K562 (cell line): ENCODE measurements at regions not wholly inside any gene's neighbourhood (a gene's known extent, or its start where the extent isn't known, plus 50 kb on each side); places are given as distances from the start of the nearest gene placed in this dataset.

Source experiments
- ATAC-seq: fragments of 200-7000 bp; cut with Tn5 transposase; 3 replicates; pipeline ENCODE4 v1.9.1; 2020; ENCODE audit warnings: moderate library complexity
- BruUV-seq: library from RNA; stranded (reverse); fragments of 400-500 nt; replicated peaks from 2 replicates; lab custom pipeline; 2021; lab: Mats Ljungman, UMichigan
- CTCF ChIA-PET: fragments of 300-600 bp; formaldehyde crosslinking; extraction: SDS; loops from one replicate; lab custom pipeline; 2021; ENCODE audit warnings: low intra/inter-chr PET ratio; lab: Yijun Ruan, JAX
- POLR2A ChIA-PET: fragments of 300-600, 350-650 bp; sonication (Branson Sonifier 250); formaldehyde crosslinking; extraction: SDS; loops from one replicate; lab custom pipeline; 2021; ENCODE audit warnings: antibody characterized with exemption, inconsistent platforms; lab: Yijun Ruan, JAX
- DNase-seq, 4 experiments: peaks; one replicate each; pipeline versions ENCODE4 v3.0.0 to v3.0.0-alpha.2; 2011 to 2018; ENCODE audit warnings: low spot score in 3 of 4, mixed read lengths in 3 of 4; ENCODE audit errors: extremely low read depth in 1 of 4
- FAIRE-seq: peaks from 2 replicates; lab custom pipeline; 2011; peaks lifted over from hg19 to GRCh38; lab: Jason Lieb, UNC
- H2AFZ ChIP-seq: 2 replicates; pipeline ENCODE4 v1.6.0; 2011; ENCODE audit warnings: low read depth, low read length, control low read depth, inconsistent platforms
- H3K27ac ChIP-seq: fragments of 200-600 bp; 3 replicates; pipeline ENCODE4 v1.8.0; 2011; ENCODE audit warnings: low read depth, mild to moderate bottlenecking, control low read depth, inconsistent platforms, low read length, moderate library complexity, mixed read lengths; ENCODE audit errors: extremely low read depth
- H3K27me3 ChIP-seq, 2 experiments: fragments of 300-600 bp in 1 of 2; 2 replicates in 1 of 2; 3 replicates in 1 of 2; pipeline versions ENCODE4 v1.6.0 to v1.8.0; 2011; ENCODE audit warnings: inconsistent platforms in 2 of 2, low read length in 2 of 2, mild to moderate bottlenecking in 1 of 2, mixed read lengths in 1 of 2, moderate library complexity in 1 of 2; ENCODE audit not compliant: control insufficient read depth in 2 of 2, insufficient read depth in 2 of 2
- H3K36me3 ChIP-seq: fragments of 300-600 bp; 3 replicates; pipeline ENCODE4 v1.8.0; 2011; ENCODE audit warnings: mild to moderate bottlenecking, low read length, inconsistent platforms; ENCODE audit not compliant: control insufficient read depth, insufficient read depth
- H3K4me1 ChIP-seq, 2 experiments: fragments of 200-600 bp in 1 of 2; replicated peaks in 1 of 2; 2 replicates in 1 of 2; 3 replicates in 1 of 2; pipeline versions ENCODE4 v1.5.1 to v1.8.0; 2011; ENCODE audit warnings: inconsistent platforms in 2 of 2, low read length in 2 of 2, mild to moderate bottlenecking in 1 of 2, mixed read lengths in 1 of 2, moderate library complexity in 1 of 2; ENCODE audit not compliant: control insufficient read depth in 2 of 2, insufficient read depth in 2 of 2
- H3K4me2 ChIP-seq: 2 replicates; pipeline ENCODE4 v1.6.1; 2011; ENCODE audit warnings: low read length, control low read depth, inconsistent platforms, mixed read lengths; ENCODE audit not compliant: insufficient read depth
- H3K4me3 ChIP-seq: fragments of 200-600 bp; sonication (generic), shearing (Covaris generic); 2 replicates; pipeline ENCODE4 v1.5.1; 2016; ENCODE audit warnings: control low read depth, inconsistent platforms
- H3K79me2 ChIP-seq: fragments of 200-600 bp; 3 replicates; pipeline ENCODE4 v1.8.0; 2011; ENCODE audit warnings: low read length, inconsistent platforms; ENCODE audit not compliant: control insufficient read depth, insufficient read depth
- H3K9ac ChIP-seq, 2 experiments: 2 replicates each; pipeline versions ENCODE4 v1.6.0 to v1.6.1; 2011; ENCODE audit warnings: low read depth in 2 of 2, low read length in 2 of 2, control low read depth in 1 of 2, inconsistent platforms in 1 of 2, mild to moderate bottlenecking in 1 of 2, mixed read lengths in 1 of 2; ENCODE audit not compliant: insufficient read depth in 1 of 2
- H3K9me1 ChIP-seq: one replicate; pipeline ENCODE4 v1.6.0; 2011; ENCODE audit warnings: inconsistent platforms, mild to moderate bottlenecking, low read length, moderate library complexity; ENCODE audit not compliant: control insufficient read depth, insufficient read depth
- H3K9me3 ChIP-seq: replicated peaks from 2 replicates; pipeline ENCODE4 v1.5.1; 2011; ENCODE audit warnings: low read depth, low read length, inconsistent platforms; ENCODE audit not compliant: control insufficient read depth, insufficient read depth
- H4K20me1 ChIP-seq: replicated peaks from 2 replicates; pipeline ENCODE4 v1.6.1; 2011; ENCODE audit warnings: low read length, inconsistent platforms, mixed read lengths; ENCODE audit not compliant: control insufficient read depth, insufficient read depth
- AFF4 ChIP-seq: sonication (generic); formaldehyde crosslinking; IDR thresholded peaks from 2 replicates; pipeline ENCODE4 v1.8.0; 2023; ENCODE audit warnings: mild to moderate bottlenecking, missing genetic modification reagents
- KDM4B ChIP-seq, 2 experiments: fragments of 450-650 bp in 1 of 2; sonication (generic) in 1 of 2; IDR thresholded peaks; 2 replicates each; pipeline ENCODE4 v1.6.1; 2016 to 2017; ENCODE audit warnings: borderline replicate concordance in 2 of 2, antibody characterized with exemption in 1 of 2, low read depth in 1 of 2, mild to moderate bottlenecking in 1 of 2
- KLF16 ChIP-seq: IDR thresholded peaks from 2 replicates; pipeline ENCODE4 v1.6.1; 2016; ENCODE audit warnings: antibody characterized with exemption
- LCOR ChIP-seq: sonication (generic); formaldehyde crosslinking; IDR thresholded peaks from 2 replicates; pipeline ENCODE4 v1.8.0; 2022; ENCODE audit warnings: mild to moderate bottlenecking, missing genetic modification reagents
- SOX6 ChIP-seq: fragments of 450-650 bp; IDR thresholded peaks from 2 replicates; pipeline ENCODE4 v1.6.1; 2014; ENCODE audit warnings: mild to moderate bottlenecking
- ZNF239 ChIP-seq: fragments of 250-450 bp; sonication (Bioruptor Pico); IDR thresholded peaks from 2 replicates; pipeline ENCODE4 v1.4.0; 2020; ENCODE audit warnings: mild to moderate bottlenecking
- ZNF75A ChIP-seq: fragments of 450-650 bp; formaldehyde crosslinking; IDR thresholded peaks from 2 replicates; pipeline ENCODE4 v1.4.0; 2020; ENCODE audit warnings: mild to moderate bottlenecking
- WGBS: fragments of 100-300 bp; shearing (Covaris generic); methylation state at CpG from one replicate; pipeline ENCODE4 v1.1.6; 2016; ENCODE audit warnings: low coverage, mixed read lengths; ENCODE audit not compliant: insufficient coverage; ENCODE audit errors: missing lambda C conversion rate; 5-methylcytosine and 5-hydroxymethylcytosine counted together
- in situ Hi-C: fragments of 300-500 bp; cut with MboI; formaldehyde crosslinking; loops from 4 replicates; pipeline ENCODE4 v1.15.0; 2018; ENCODE audit warnings: inconsistent platforms, mixed read lengths
- intact Hi-C: fragments of 100-400 bp; cut with micrococcal nuclease; formaldehyde crosslinking; loops from 2 replicates; pipeline ENCODE4 v1.14.2; 2022
- TF ChIP-seq, protein P1 (sequence below): IDR thresholded peaks from 2 replicates; pipeline ENCODE4 v1.6.1; 2016; ENCODE audit warnings: missing genetic modification characterization, missing compliant biosample characterization

GRCh38 chr5:158552241-158552640 lies 547.5 kb downstream of the EBF1 start:
- intact Hi-C loops, result no loop called here
- no peak overlapping the region for H3K27ac ChIP-seq
- TF ChIP-seq KLF16 (no peak), ZNF239 (CRISPR knock-in tag) (no peak), ZNF75A (CRISPR knock-in tag) (no peak), KDM4B (IDR thresholded peaks at IDR 0.05; ENCODE audit: borderline replicate concordance in 2 of 2, low read depth in 1 of 2) (no peak), LCOR (no peak), SOX6 (no peak), AFF4 (CRISPR knock-in tag) (no peak)
- TF ChIP-seq, protein P1, sequence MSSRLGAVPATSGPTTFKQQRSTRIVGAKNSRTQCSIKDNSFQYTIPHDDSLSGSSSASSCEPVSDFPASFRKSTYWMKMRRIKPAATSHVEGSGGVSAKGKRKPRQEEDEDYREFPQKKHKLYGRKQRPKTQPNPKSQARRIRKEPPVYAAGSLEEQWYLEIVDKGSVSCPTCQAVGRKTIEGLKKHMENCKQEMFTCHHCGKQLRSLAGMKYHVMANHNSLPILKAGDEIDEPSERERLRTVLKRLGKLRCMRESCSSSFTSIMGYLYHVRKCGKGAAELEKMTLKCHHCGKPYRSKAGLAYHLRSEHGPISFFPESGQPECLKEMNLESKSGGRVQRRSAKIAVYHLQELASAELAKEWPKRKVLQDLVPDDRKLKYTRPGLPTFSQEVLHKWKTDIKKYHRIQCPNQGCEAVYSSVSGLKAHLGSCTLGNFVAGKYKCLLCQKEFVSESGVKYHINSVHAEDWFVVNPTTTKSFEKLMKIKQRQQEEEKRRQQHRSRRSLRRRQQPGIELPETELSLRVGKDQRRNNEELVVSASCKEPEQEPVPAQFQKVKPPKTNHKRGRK (tag), result no peak
- no peaks in the 10 kb centered on the region for H3K27me3 ChIP-seq
- no peak for DNase-seq
- BruUV-seq, result no TSS peak
- CTCF ChIA-PET, result no interaction called here
- H3K4me3 ChIP-seq, result no peak overlapping the region
- no peak overlapping the region for H3K4me2 ChIP-seq
- no peaks in the 10 kb centered on the region for H3K9me3 ChIP-seq
- in situ Hi-C loops, result loop anchor here (10.0 kb wide), 1 partner anchor 1623 kb away; no protein-coding TSS in a partner anchor
- no peaks in the 10 kb centered on the region for H3K9me1 ChIP-seq
- POLR2A ChIA-PET, result no interaction called here
- H3K79me2 ChIP-seq, result no peaks in the 10 kb centered on the region
- no peaks in the 10 kb centered on the region for H3K36me3 ChIP-seq
- H3K9ac ChIP-seq, result no peak overlapping the region
- H2AFZ ChIP-seq, result no peak overlapping the region
- no peak for ATAC-seq
- FAIRE-seq, result no peak
- H4K20me1 ChIP-seq, result no peaks in the 10 kb centered on the region
- WGBS, result 0% methylated on average over 4 of the region's 4 CpGs
- no peaks in the 10 kb centered on the region for H3K4me1 ChIP-seq
